Astrocyte (in vitro differentiated cells and primary cell): ENCODE measurements at regions not wholly inside any gene's neighbourhood (a gene's known extent, or its start where the extent isn't known, plus 50 kb on each side); places are given as distances from the start of the nearest gene placed in this dataset.

Source experiments
- DNase-seq: peaks from one replicate; pipeline ENCODE4 v3.0.0-alpha.2; 2010; ENCODE audit warnings: low read depth
- FAIRE-seq: peaks from 2 replicates; lab custom pipeline; 2011; peaks lifted over from hg19 to GRCh38; lab: Jason Lieb, UNC
- H2AFZ ChIP-seq: 2 replicates; pipeline ENCODE4 v1.6.0; 2012; ENCODE audit warnings: low read depth, low read length, inconsistent platforms
- H3K27ac ChIP-seq: 2 replicates; pipeline ENCODE4 v1.5.1; 2011; ENCODE audit warnings: low read depth, low read length, inconsistent platforms
- H3K27me3 ChIP-seq: 2 replicates; pipeline ENCODE4 v1.6.0; 2011; ENCODE audit warnings: low read length, inconsistent platforms; ENCODE audit not compliant: insufficient read depth
- H3K36me3 ChIP-seq: 2 replicates; pipeline ENCODE4 v1.5.1; 2011; ENCODE audit warnings: low read length, inconsistent platforms; ENCODE audit not compliant: insufficient read depth
- H3K4me1 ChIP-seq: 2 replicates; pipeline ENCODE4 v1.5.1; 2011; ENCODE audit warnings: low read length, inconsistent platforms; ENCODE audit not compliant: insufficient read depth
- H3K4me2 ChIP-seq: 2 replicates; pipeline ENCODE4 v1.6.0; 2012; ENCODE audit warnings: low read length, inconsistent platforms
- H3K4me3 ChIP-seq: 2 replicates; pipeline ENCODE4 v1.5.1; 2011; ENCODE audit warnings: low read depth, mild to moderate bottlenecking, low read length, inconsistent platforms; ENCODE audit not compliant: insufficient read depth
- H3K79me2 ChIP-seq: 2 replicates; pipeline ENCODE4 v1.6.0; 2012; ENCODE audit warnings: mild to moderate bottlenecking, low read length, inconsistent platforms; ENCODE audit not compliant: insufficient read depth
- H3K9ac ChIP-seq: 2 replicates; pipeline ENCODE4 v1.6.0; 2012; ENCODE audit warnings: mild to moderate bottlenecking, low read length, inconsistent platforms
- H3K9me3 ChIP-seq: 2 replicates; pipeline ENCODE4 v1.5.1; 2012; ENCODE audit warnings: low read depth, mild to moderate bottlenecking, low read length, inconsistent platforms; ENCODE audit not compliant: insufficient read depth
- H4K20me1 ChIP-seq: 2 replicates; pipeline ENCODE4 v1.6.0; 2012; ENCODE audit warnings: low read length, inconsistent platforms; ENCODE audit not compliant: insufficient read depth
- H3K27ac Mint-ChIP-seq: one replicate; pipeline ENCODE4 v1.8.0; 2021; ENCODE audit warnings: mild to moderate bottlenecking, mixed read lengths; ENCODE audit not compliant: unreplicated experiment
- H3K27me3 Mint-ChIP-seq: one replicate; pipeline ENCODE4 v1.8.0; 2021; ENCODE audit warnings: low read depth, mixed read lengths; ENCODE audit not compliant: unreplicated experiment
- H3K36me3 Mint-ChIP-seq: one replicate; pipeline ENCODE4 v1.8.0; 2021; ENCODE audit warnings: low read depth, mixed read lengths; ENCODE audit not compliant: unreplicated experiment
- H3K4me1 Mint-ChIP-seq: one replicate; pipeline ENCODE4 v1.8.0; 2021; ENCODE audit warnings: low read depth, mixed read lengths; ENCODE audit not compliant: unreplicated experiment
- H3K4me3 Mint-ChIP-seq: one replicate; pipeline ENCODE4 v1.8.0; 2021; ENCODE audit warnings: mild to moderate bottlenecking, moderate library complexity, mixed read lengths; ENCODE audit not compliant: unreplicated experiment
- H3K9me3 Mint-ChIP-seq: one replicate; pipeline ENCODE4 v1.8.0; 2021; ENCODE audit warnings: mild to moderate bottlenecking, mixed read lengths; ENCODE audit not compliant: unreplicated experiment
- EZH2 ChIP-seq: IDR thresholded peaks from 2 replicates; pipeline ENCODE4 v1.6.1; 2012; ENCODE audit warnings: mild to moderate bottlenecking, low read length, inconsistent platforms; ENCODE audit not compliant: insufficient read depth
- TF ChIP-seq, protein P1 (sequence below): IDR thresholded peaks from 2 replicates; pipeline ENCODE4 v1.5.1; 2011; ENCODE audit warnings: low read depth, mild to moderate bottlenecking, inconsistent platforms, low read length, moderate library complexity; ENCODE audit not compliant: insufficient read depth

DNA sequence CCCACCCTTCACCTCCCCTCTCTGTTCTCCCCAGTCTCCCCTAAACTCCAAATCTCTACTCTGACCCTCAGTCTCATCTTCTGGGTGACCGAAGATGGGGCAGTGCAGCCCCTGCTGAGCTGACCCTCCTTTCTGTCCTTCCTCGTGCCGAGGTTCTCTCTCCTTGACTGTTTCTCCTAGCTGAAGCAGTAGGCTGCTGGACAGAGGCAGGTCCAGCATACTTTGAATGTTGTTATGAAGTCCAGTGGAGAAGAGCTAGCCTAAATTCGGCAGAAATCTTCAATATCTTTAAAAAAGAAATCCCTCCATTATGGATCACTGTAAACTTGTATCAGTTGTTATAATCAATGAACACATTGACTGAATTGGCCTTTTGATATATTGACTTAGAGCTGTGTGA, 63.2 kb downstream of the RRM2 start:
- no peaks in the 10 kb centered on the region for H3K36me3 Mint-ChIP-seq
- Histone ChIP-seq H3K79me2 (no peaks in the 10 kb centered on the region), H2AFZ (no peak overlapping the region), H3K27me3 (no peaks in the 10 kb centered on the region), H4K20me1 (no peaks in the 10 kb centered on the region), H3K4me3 (no peak overlapping the region), H3K4me1 (no peaks in the 10 kb centered on the region), H3K36me3 (no peaks in the 10 kb centered on the region), H3K27ac (no peak overlapping the region), H3K9me3 (no peaks in the 10 kb centered on the region), H3K4me2 (no peak overlapping the region), H3K9ac (no peak overlapping the region)
- no peak for TF ChIP-seq EZH2
- TF ChIP-seq, protein P1, sequence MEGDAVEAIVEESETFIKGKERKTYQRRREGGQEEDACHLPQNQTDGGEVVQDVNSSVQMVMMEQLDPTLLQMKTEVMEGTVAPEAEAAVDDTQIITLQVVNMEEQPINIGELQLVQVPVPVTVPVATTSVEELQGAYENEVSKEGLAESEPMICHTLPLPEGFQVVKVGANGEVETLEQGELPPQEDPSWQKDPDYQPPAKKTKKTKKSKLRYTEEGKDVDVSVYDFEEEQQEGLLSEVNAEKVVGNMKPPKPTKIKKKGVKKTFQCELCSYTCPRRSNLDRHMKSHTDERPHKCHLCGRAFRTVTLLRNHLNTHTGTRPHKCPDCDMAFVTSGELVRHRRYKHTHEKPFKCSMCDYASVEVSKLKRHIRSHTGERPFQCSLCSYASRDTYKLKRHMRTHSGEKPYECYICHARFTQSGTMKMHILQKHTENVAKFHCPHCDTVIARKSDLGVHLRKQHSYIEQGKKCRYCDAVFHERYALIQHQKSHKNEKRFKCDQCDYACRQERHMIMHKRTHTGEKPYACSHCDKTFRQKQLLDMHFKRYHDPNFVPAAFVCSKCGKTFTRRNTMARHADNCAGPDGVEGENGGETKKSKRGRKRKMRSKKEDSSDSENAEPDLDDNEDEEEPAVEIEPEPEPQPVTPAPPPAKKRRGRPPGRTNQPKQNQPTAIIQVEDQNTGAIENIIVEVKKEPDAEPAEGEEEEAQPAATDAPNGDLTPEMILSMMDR: no peak
- no peak for DNase-seq
- peaks cover 3% of the 10 kb centered on the region for H3K9me3 Mint-ChIP-seq
- H3K27ac Mint-ChIP-seq: no peak overlapping the region
- H3K4me1 Mint-ChIP-seq: no peaks in the 10 kb centered on the region
- no peak for FAIRE-seq
- peaks cover 6% of the 10 kb centered on the region for H3K27me3 Mint-ChIP-seq
- H3K4me3 Mint-ChIP-seq: no peak overlapping the region

DNA sequence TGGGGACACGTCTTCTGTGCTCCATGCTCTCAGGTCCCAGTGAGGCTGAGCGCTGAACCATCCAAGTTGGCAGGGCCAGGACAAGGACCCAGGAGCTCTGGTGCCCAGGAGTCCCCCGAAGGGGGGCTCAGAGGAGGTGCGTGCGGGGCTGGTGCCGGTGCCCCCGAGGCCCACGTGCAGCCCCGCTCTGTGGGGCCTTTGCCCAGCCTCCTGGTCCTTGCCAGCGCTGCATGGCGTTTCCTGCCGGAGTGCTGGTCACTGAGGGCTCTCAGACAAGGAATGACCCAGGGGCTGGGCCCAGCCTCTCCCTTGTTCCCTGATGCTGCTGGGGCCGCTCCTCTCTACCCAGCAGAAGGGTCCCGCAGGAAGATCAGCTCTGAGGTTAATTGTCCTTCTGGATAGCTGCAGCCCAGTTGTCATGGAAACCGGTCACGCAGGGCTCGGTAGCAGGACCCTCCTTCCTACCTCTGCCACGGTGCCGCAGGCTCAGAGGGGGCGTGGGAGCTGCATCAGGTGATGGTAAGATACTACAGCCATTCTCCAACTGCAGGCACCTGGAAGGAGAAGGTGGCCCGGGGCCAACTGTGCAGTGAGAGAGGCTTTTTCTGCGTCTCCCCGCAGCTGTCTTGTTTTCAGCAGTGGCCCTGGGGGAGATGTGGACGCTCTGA, 64.5 kb downstream of the RRM2 start:
- TF ChIP-seq, protein P1: no peak
- TF ChIP-seq EZH2: no peak
- no peaks in the 10 kb centered on the region for H3K4me1 Mint-ChIP-seq
- Histone ChIP-seq H3K4me3 (no peak overlapping the region), H3K36me3 (no peaks in the 10 kb centered on the region), H3K4me2 (no peak overlapping the region), H3K79me2 (no peaks in the 10 kb centered on the region), H3K27ac (no peak overlapping the region), H2AFZ (no peak overlapping the region), H3K4me1 (no peaks in the 10 kb centered on the region), H3K27me3 (no peaks in the 10 kb centered on the region), H3K9ac (no peak overlapping the region), H4K20me1 (no peaks in the 10 kb centered on the region), H3K9me3 (no peaks in the 10 kb centered on the region)
- peaks cover 3% of the 10 kb centered on the region for H3K9me3 Mint-ChIP-seq
- H3K36me3 Mint-ChIP-seq: no peaks in the 10 kb centered on the region
- FAIRE-seq: no peak
- no peak overlapping the region for H3K4me3 Mint-ChIP-seq
- H3K27ac Mint-ChIP-seq: no peak overlapping the region
- peaks cover 13% of the 10 kb centered on the region for H3K27me3 Mint-ChIP-seq
- DNase-seq: no peak

DNA sequence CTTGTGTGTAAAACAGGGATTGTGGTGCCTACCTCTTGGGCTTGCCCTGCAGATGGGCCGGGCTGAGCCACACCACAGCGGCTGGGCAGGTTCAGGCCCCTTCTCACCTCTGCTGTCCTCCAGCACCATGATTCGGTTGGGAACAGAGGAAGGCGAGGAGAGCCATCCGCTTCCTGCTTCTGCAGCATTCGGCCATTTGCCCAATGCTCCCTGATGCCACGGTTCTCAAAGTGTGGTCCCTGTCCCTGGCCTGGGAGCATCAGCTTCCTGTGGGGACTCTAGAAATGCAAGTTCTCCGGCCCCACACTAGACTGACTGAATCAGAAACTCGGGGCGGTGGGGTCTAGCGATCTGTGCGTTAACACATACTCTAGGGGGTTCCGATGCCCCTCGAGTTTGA, 65.1 kb downstream of the RRM2 start:
- DNase-seq (no peak), FAIRE-seq (no peak)
- H3K4me2 ChIP-seq: no peak overlapping the region
- Mint-ChIP-seq H3K27ac (no peak overlapping the region), H3K9me3 (peaks cover 3% of the 10 kb centered on the region), H3K4me1 (no peaks in the 10 kb centered on the region), H3K27me3 (peaks cover 15% of the 10 kb centered on the region), H3K36me3 (no peaks in the 10 kb centered on the region), H3K4me3 (no peak overlapping the region)
- no peak overlapping the region for H2AFZ ChIP-seq
- H3K27ac ChIP-seq: no peak overlapping the region
- no peak overlapping the region for H3K9ac ChIP-seq
- no peak overlapping the region for H3K4me3 ChIP-seq
- no peaks in the 10 kb centered on the region for H4K20me1 ChIP-seq
- H3K27me3 ChIP-seq: no peaks in the 10 kb centered on the region
- H3K4me1 ChIP-seq: no peaks in the 10 kb centered on the region
- H3K9me3 ChIP-seq: no peaks in the 10 kb centered on the region
- TF ChIP-seq EZH2: no peak
- TF ChIP-seq, protein P1: no peak
- H3K36me3 ChIP-seq: no peaks in the 10 kb centered on the region
- H3K79me2 ChIP-seq: no peaks in the 10 kb centered on the region
